Psoas muscle (tissue), 7 donors: ENCODE measurements at regions not wholly inside any gene's neighbourhood (a gene's known extent, or its start where the extent isn't known, plus 50 kb on each side); places are given as distances from the start of the nearest gene placed in this dataset.
A peak's percentile ranks its signal among the peaks of the same experiment; 100 is the strongest.
"Not testable (repeated sequence)": the region's sequence is repeated elsewhere in the genome, so short reads cannot be mapped to it uniquely, and the experiment has no call there.

Experiments used
- ATAC-seq, 4 donors: fragments of 200-7000 bp; cut with Tn5 transposase; one replicate each; pipeline ENCODE4 v1.9.1; 2020; ENCODE audit warnings: moderate library complexity in 3 of 4, mild to moderate bottlenecking in 2 of 4
- DNase-seq, 2 donors: peaks; one replicate each; pipeline ENCODE4 v3.0.0-alpha.2; 2020
- H3K27ac ChIP-seq: fragments of 200-600 bp; one replicate; pipeline ENCODE4 v1.8.0; 2022
- H3K27me3 ChIP-seq, 3 donors: fragments of 200-600 bp in 1 of 3; one replicate each; pipeline versions ENCODE4 v1.6.1 to v1.8.0; 2013 to 2022; ENCODE audit warnings: low read length in 2 of 3, mild to moderate bottlenecking in 2 of 3, moderate library complexity in 1 of 3; ENCODE audit not compliant: insufficient read depth in 3 of 3
- H3K36me3 ChIP-seq, 2 donors: fragments of 200-600 bp in 1 of 2; one replicate each; pipeline versions ENCODE4 v1.6.1 to v1.8.0; 2013 to 2022; ENCODE audit warnings: low read depth in 1 of 2, mild to moderate bottlenecking in 1 of 2, moderate library complexity in 1 of 2; ENCODE audit not compliant: insufficient read depth in 1 of 2
- H3K4me1 ChIP-seq: fragments of 200-600 bp; one replicate; pipeline ENCODE4 v1.8.0; 2022
- H3K4me3 ChIP-seq: fragments of 200-600 bp; one replicate; pipeline ENCODE4 v1.8.0; 2022; ENCODE audit warnings: mild to moderate bottlenecking
- H3K9me3 ChIP-seq: fragments of 200-600 bp; one replicate; pipeline ENCODE4 v1.8.0; 2022
- WGBS, 3 donors: extraction: QIAGEN DNeasy Blood & Tissue Kit; methylation state at CpG; one replicate each; pipeline versions ENCODE4 v1.1.6 to v1.1.7; 2013; 5-methylcytosine and 5-hydroxymethylcytosine counted together
- intact Hi-C, 2 donors: fragments of 100-400 bp; cut with DNase I; formaldehyde crosslinking; loops; one replicate each; pipeline versions ENCODE4 v1.11.0 to v1.14.2; 2022
- TF ChIP-seq, protein P1 (sequence below): fragments of 200-600 bp; IDR thresholded peaks from one replicate; pipeline ENCODE4 v1.8.0; 2022; ENCODE audit warnings: antibody characterized with exemption
- donor health status: healthy with polysubstance abuse.
- donor health status: DM: no; HTN: no; CAD: no; lungs with moderate emphysema.
- donor health status: Bipolar disorder and iron deficiency.
- donor health status: healthy.
- donor health status: DM: yes; HTN: yes; CAD: no.
- donor health status: DM: no; HTN: no; CAD: no.
- donor health status: DM: yes; HTN: yes; CAD: no.

DNA sequence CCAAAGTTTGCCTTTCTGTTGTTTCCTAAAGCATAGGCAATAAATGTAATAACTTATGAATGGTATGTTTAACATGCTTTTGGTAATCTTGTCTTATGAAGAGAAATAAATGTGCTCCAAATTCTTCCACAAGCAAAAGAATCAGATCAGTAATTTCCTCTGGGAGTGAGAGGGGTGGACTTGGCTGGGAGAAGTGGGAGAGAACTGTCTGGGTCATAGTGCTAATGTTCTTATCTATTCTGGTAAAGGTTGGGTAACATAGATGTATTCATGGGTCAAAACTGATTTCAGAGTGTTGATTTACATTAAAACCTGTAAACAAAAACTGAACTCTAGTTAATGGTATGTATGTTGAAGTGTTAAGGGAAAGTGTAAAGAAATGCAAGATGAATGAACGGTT is 211.7 kb upstream of the IRS2 start:
- Histone ChIP-seq H3K36me3 (no peaks in the 10 kb centered on the region), H3K4me3 (no peak overlapping the region), H3K4me1 (no peaks in the 10 kb centered on the region), H3K27ac (no peak overlapping the region), H3K9me3 (no peaks in the 10 kb centered on the region), H3K27me3 (peaks cover 0 to 3% (median 3%) of the 10 kb centered on the region in 3 donors)
- 86 to 90% (median 89%) methylated on average over 1 of the region's 1 CpG for WGBS, 3 donors
- intact Hi-C loops, result no loop called here
- DNase-seq, result no peak
- no peak for ATAC-seq
- TF ChIP-seq, protein P1, sequence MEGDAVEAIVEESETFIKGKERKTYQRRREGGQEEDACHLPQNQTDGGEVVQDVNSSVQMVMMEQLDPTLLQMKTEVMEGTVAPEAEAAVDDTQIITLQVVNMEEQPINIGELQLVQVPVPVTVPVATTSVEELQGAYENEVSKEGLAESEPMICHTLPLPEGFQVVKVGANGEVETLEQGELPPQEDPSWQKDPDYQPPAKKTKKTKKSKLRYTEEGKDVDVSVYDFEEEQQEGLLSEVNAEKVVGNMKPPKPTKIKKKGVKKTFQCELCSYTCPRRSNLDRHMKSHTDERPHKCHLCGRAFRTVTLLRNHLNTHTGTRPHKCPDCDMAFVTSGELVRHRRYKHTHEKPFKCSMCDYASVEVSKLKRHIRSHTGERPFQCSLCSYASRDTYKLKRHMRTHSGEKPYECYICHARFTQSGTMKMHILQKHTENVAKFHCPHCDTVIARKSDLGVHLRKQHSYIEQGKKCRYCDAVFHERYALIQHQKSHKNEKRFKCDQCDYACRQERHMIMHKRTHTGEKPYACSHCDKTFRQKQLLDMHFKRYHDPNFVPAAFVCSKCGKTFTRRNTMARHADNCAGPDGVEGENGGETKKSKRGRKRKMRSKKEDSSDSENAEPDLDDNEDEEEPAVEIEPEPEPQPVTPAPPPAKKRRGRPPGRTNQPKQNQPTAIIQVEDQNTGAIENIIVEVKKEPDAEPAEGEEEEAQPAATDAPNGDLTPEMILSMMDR, result no peak

DNA sequence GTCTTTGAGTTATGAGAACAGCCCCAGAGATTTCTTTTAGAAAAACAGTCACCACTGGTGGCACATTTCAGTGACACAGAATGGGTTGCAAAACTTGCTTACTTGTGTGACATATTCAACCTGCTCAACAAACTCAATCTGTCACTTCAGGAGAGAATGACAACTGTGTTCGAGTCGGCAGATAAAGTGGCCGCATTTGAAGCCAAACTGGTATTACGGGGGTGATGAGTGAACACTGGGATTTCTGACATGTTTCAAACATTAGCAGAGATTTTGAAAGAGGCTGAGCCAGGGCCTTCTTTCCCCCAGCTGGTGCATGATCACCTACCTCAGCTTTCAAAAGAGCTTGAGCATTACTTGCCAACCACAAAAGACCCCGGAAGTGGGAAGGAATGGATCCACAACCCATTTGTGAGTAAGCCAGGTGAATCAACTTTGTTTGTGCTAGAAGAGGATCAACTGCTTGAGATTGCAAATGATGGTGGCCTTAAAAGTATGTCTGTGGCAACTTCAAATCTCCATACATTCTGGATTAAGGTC is 210.7 kb upstream of the IRS2 start:
- H3K4me1 ChIP-seq, intact Hi-C loops, DNase-seq, H3K36me3 ChIP-seq, H3K27ac ChIP-seq, H3K9me3 ChIP-seq, H3K4me3 ChIP-seq, H3K27me3 ChIP-seq: not testable (repeated sequence)
- WGBS, 3 donors, result 82 to 94% (median 82%) methylated on average over 5 of the region's 5 CpGs
- ATAC-seq, result peak in 1 of 4 donors; percentile 48

- Histone ChIP-seq H3K36me3 (no peaks in the 10 kb centered on the region), H3K4me3 (no peak overlapping the region), H3K27me3 (peaks cover 0 to 3% (median 3%) of the 10 kb centered on the region in 3 donors), H3K4me1 (no peaks in the 10 kb centered on the region), H3K27ac (no peak overlapping the region), H3K9me3 (no peaks in the 10 kb centered on the region)
- WGBS, 3 donors, result 84 to 87% (median 86%) methylated on average over 10 of the region's 10 CpGs
- TF ChIP-seq, protein P1, result no peak
- ATAC-seq (no peak), DNase-seq (no peak)
- intact Hi-C loops, result no loop called here
Measured at GRCh38 chr13:109996404-109996960, 210.1 kb upstream of the IRS2 start.

GRCh38 chr13:109995578-109995977 is 209.2 kb upstream of the IRS2 start:
- intact Hi-C loops, result no loop called here
- ATAC-seq (no peak), DNase-seq (no peak)
- no peaks in the 10 kb centered on the region for H3K9me3 ChIP-seq
- no peak overlapping the region for H3K4me3 ChIP-seq
- TF ChIP-seq, protein P1, result no peak
- no peak overlapping the region for H3K27ac ChIP-seq
- no peaks in the 10 kb centered on the region for H3K4me1 ChIP-seq
- no peaks in the 10 kb centered on the region for H3K36me3 ChIP-seq
- WGBS, 3 donors, result 92 to 97% (median 95%) methylated on average over 2 of the region's 2 CpGs
- peaks cover 0 to 3% (median 3%) of the 10 kb centered on the region in 3 donors for H3K27me3 ChIP-seq

DNA sequence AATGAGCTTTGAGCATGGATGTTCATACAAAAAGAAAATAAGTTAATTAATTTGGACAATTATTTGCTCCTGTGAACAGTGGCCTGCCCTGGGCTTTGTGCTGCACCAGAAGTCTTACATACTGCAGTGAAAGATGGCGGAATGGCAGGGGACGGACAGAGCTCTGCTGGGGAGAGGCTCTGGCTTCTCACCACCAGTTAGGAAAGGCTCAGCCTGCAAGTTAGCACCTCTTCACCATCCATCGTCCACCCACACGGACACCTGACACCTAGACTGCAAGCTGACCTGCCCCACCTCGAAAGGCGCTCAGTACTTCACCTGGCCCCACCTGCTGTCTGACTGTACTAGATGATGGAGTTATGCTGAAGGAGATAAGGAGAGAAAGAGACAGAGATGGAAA is 203.9 kb upstream of the IRS2 start:
- Histone ChIP-seq H3K36me3 (no peaks in the 10 kb centered on the region), H3K4me1 (no peaks in the 10 kb centered on the region), H3K4me3 (no peak overlapping the region), H3K27me3 (peaks cover 0 to 3% (median 0%) of the 10 kb centered on the region in 3 donors), H3K9me3 (no peaks in the 10 kb centered on the region), H3K27ac (no peak overlapping the region)
- TF ChIP-seq, protein P1, result no peak
- ATAC-seq (no peak), DNase-seq (no peak)
- 81 to 88% (median 84%) methylated on average over 6 of the region's 6 CpGs for WGBS, 3 donors
- intact Hi-C loops, result no loop called here
